NCI-H128 (cell line): ENCODE measurements at regions not wholly inside any gene's neighbourhood (a gene's known extent, or its start where the extent isn't known, plus 50 kb on each side); places are given as distances from the start of the nearest gene placed in this dataset.

Source experiments
- DNase-seq: peaks from one replicate; lab custom pipeline; 2025; ENCODE audit not compliant: unreplicated experiment; lab: John Stamatoyannopoulos, UW

DNA sequence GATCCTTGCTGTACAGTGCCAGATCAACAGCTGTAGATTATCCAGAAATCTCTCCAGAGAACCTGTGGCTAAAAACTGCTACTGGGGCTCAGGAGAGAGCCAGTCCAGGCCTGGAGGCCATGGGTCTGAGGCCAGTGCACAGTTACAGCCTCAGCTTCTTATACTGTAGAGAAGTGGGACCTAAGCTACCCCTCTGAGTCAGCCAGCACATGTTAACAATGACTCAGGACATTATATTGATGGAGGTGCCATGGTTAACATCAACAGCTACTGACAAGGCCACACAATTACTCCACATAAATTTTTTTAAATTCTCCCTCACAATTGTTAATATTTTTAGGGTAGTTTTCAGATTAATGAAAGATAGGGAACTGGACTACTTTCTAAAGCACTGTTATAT is 138.5 kb downstream of the RBM26 start:
- no peak for DNase-seq

DNA sequence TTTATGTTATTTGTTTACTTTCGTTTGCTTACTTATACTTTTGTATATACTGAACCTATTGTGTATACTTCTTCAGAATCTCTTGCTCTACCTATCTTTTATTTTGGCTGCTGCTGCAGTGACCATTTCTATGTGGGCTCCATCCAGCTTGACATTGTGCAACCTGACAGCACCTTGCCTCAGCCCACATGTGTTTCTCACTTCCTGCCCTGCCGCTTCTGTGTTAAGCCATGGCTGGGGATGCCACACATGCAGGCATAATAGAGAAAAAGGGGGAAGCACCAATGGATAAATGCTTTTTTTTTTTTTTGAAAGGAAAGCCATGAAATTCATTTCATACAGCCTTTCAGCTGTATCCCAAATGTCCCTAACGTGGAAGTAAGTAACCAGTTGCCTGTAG is 147.6 kb downstream of the RBM26 start:
- no peak for DNase-seq

DNA sequence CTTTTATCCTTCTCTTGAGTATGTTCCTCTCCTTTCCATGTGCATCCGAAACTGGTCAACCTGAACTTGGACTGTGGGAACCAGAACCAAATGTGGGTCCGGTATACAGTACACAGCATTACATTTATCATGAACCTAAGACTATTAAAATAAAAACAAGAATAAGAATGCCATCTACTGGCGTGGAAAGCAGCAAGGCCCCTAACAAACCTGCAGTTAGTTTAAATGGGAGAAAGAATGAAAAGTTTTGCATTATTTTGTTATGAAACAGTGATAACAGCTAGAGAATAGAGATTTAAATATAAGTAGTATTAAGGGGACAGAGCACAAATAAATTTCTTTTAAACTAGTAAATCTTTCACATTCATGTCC is 159.5 kb downstream of the RBM26 start:
- no peak for DNase-seq

GRCh38 chr13:79245937-79246577 is 160.0 kb downstream of the RBM26 start:
- no peak for DNase-seq

- DNase-seq: no peak
Measured at GRCh38 chr13:79241697-79242096, 164.4 kb downstream of the RBM26 start.

GRCh38 chr13:79237981-79238380 is 168.1 kb downstream of the RBM26 start:
- DNase-seq: no peak

DNA sequence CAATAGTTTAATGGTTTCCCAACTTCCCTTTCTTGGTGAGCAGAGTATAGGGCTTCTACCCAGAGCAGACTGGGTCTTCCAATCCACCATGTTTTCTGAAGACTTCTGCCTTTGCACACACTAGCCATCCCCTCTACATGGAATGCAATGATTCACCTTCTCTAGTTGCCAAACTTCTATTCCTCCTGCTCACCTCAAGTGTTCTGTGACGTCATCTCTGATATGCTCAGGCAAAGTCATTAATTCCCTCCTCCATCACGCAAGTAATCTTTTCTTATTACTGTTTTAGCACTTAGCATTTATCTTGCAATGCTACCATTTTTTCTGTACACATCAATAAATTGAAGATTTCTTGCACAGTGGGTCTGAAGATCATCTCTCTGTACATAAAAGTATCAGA is 174.2 kb downstream of the RBM26 start:
- DNase-seq: no peak

GRCh38 chr13:79229761-79230160 is 176.3 kb downstream of the RBM26 start:
- no peak for DNase-seq

- no peak for DNase-seq
Measured at GRCh38 chr13:79228972-79229371, 177.1 kb downstream of the RBM26 start.

GRCh38 chr13:79227418-79227817 is 178.6 kb downstream of the RBM26 start:
- no peak for DNase-seq

DNA sequence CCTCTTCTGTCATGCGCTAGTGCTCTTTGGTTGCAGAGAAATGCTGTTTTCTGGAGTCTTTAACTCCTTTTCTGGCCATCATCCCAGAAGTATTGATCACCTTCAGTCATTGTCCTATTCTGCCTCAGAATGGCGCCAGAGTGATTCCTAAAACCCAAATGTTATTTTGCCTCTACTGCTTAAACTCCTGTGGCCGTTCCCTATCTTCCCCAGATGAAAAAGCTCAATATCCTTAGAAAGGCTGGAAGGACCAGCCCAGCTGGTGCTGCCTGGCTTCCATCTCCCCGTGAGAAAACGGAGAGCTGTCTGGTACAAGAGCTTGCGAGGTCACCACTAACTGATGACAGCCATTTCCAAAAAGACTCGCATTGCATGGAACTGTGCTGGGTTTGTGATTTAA is 179.1 kb downstream of the RBM26 start:
- DNase-seq: no peak

GRCh38 chr13:79226250-79226649 is 179.8 kb downstream of the RBM26 start:
- DNase-seq: no peak

GRCh38 chr13:79225487-79226232 is 180.4 kb downstream of the RBM26 start:
- DNase-seq: no peak

GRCh38 chr13:79222427-79223205 is 183.4 kb downstream of the RBM26 start:
- no peak for DNase-seq

DNA sequence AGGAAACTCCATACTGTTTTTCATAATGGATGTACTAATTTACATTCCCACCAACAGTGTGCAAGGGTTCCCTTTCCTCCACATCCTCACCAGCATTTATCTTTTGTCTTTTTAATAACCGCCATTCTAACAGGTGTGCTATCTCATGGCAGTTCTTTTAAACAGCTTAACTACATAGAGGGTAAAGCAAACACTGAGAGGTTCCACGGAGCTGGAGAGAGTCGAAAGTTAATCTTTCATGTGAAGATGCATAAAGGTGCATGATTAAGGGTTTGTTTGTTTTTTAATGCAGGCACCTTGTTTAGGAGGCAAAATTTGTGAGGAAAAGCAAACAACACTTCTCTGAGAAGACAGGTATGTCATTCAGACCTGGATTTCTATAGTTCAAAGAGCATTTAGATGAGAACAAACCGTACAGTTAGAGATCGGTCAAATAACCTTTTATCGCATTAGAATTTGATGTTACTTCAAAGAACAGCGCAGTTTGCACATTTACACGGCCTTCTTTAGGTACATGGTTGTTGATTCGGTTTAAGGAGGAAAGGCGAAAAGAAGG is 193.9 kb downstream of the RBM26 start:
- DNase-seq: no peak

- DNase-seq: no peak
Measured at GRCh38 chr13:79211377-79211776, 194.7 kb downstream of the RBM26 start.

- no peak for DNase-seq
Measured at GRCh38 chr13:79197933-79198332, 208.1 kb downstream of the RBM26 start.

GRCh38 chr13:79196843-79197242 is 209.2 kb downstream of the RBM26 start:
- DNase-seq: no peak

DNA sequence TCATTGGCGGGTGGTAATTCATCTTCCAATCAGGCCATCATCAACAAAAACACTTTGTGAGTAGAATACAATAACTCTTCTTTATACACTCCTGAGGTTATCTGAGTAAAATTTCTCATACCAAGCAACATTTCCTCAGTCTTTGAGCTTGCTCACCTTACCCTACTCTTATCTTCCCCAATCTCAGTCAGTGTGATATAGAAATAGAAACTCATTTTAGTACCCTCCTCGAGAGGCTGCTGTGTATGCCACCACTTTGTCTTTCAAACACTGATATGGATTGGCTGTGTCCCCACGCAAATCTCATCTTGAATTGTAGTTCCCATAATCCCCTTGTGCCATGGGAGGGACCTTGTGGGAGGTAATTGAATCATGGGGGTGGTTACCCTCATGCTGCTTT is 209.7 kb downstream of the RBM26 start:
- DNase-seq: no peak

DNA sequence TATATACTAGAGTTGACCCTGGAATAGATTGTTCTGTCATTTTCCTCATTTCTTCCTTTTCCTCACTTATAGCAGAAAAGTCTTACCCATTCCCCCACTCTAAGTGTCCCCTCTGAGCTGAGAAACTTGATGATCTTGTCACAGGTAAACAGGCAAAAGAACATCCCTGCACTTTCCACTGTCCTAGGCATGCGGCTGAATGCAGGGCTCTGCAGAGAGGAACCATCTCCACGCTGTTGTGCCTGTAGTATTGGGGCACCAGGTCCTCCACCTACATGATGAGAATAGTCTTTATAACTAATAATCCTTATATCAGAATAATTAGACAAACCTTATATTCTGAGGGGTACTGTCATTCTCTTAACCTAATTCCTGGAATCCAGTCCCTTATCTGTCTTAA is 211.3 kb downstream of the RBM26 start:
- DNase-seq: no peak

- DNase-seq: no peak
Measured at GRCh38 chr13:79194272-79194671, 211.8 kb downstream of the RBM26 start.

DNA sequence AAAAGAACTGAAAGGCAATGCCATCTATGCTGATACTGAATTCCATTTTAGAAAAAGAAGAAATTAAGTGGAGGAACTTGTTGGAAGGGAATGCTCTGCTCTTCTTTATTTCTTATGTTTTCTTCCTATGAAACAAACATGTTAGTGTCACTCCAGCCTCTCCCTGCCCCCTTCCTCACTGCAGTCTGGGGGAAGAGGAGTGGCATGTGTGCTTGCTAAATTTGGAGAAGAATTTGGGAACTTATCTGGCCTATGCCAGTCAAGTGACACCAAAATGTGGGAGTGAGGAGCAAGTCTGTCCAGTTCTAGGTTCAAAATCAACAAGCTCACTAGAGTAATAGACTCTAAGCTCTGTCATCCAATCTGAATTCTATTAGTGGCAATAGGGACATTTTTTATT is 214.6 kb downstream of the RBM26 start:
- no peak for DNase-seq
